ENCODE measurements at regions not wholly inside any gene's neighbourhood (a gene's known extent, or its start where the extent isn't known, plus 50 kb on each side); places are given as distances from the start of the nearest gene placed in this dataset.

DNA sequence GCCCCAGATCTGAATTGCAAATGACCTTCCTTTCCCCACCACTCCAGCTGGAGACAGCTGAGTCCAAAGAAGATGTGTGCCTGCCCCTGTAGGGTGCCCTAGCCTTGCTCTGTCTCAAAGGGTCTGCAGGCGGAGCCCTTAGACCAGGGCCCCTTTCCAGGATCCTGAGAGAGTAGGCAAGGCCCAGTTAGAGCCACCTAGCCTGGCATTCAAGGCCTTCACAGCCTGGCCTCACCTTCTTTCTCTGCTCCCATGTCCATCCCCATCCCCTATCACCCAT, 66.6 kb upstream of the LHX1 start:
- Histone ChIP-seq H3K9me3 (ENCODE audit: insufficient read depth, low read length) (no peaks in the 10 kb centered on the region), H3K27me3 (ENCODE audit: insufficient read depth, insufficient read length) (no peaks in the 10 kb centered on the region), H3K4me3 (ENCODE audit: insufficient read length, low read depth) (no peak overlapping the region), H3K9ac (ENCODE audit: insufficient read length, low read depth) (no peak overlapping the region), H3K4me1 (ENCODE audit: insufficient read depth, insufficient read length) (peaks cover 9% of the 10 kb centered on the region), H3K36me3 (ENCODE audit: insufficient read depth, insufficient read length, low read length) (no peaks in the 10 kb centered on the region)
- DNase-seq (ENCODE audit: low read depth, low spot score) = no peak
- TF ChIP-seq SUZ12 (IDR thresholded peaks at IDR 0.05; ENCODE audit: extremely low read depth, insufficient read depth, insufficient read length) (no peak), YY1 (IDR thresholded peaks at IDR 0.05; ENCODE audit: insufficient read depth, insufficient read length) (no peak), ZNF274 (IDR thresholded peaks at IDR 0.05; ENCODE audit: low read depth, low read length) (no peak)

DNA sequence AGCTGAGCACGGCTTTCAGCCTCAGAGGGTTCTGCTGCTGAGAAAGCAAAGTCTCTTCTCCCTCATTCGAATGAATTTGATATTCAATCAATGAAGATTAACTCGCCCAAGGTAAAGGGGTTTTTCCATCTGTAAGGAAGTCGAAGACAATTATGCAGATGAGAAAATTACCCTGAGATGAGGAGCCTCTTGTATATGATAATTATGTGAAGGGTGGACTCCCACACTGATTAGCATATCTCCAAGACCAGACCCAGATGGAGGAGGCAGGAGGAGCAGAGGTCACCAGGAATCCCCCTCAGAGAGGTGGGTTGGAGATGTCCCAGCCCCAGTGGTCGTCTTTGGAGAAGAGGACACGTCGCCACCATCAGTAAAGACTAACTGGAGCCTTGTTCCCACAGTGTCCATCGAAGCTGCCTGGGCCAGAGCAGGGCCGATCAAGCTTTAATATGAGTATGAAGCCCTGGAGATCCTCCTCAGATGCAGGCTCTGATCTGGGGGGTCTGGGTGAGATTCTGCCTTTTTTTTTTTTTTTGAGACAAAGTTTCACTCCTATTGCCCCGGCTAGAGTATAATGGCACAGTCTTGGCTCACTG, 61.5 kb upstream of the LHX1 start:
- Histone ChIP-seq H3K4me3 (ENCODE audit: insufficient read length, low read depth) (no peak overlapping the region), H3K9me3 (ENCODE audit: insufficient read depth, low read length) (0 out of 2 replicates have a peak, but pooled peaks cover 2% of the 10 kb centered on the region), H3K4me1 (ENCODE audit: insufficient read depth, insufficient read length) (peaks cover 3% of the 10 kb centered on the region), H3K9ac (ENCODE audit: insufficient read length, low read depth) (no peak overlapping the region), H3K36me3 (ENCODE audit: insufficient read depth, insufficient read length, low read length) (no peaks in the 10 kb centered on the region), H3K27me3 (ENCODE audit: insufficient read depth, insufficient read length) (no peaks in the 10 kb centered on the region)
- no peak for TF ChIP-seq YY1 (IDR thresholded peaks at IDR 0.05; ENCODE audit: insufficient read depth, insufficient read length)
- no peak for TF ChIP-seq SUZ12 (IDR thresholded peaks at IDR 0.05; ENCODE audit: extremely low read depth, insufficient read depth, insufficient read length)
- TF ChIP-seq ZNF274 (IDR thresholded peaks at IDR 0.05; ENCODE audit: low read depth, low read length) = no peak
- DNase-seq (ENCODE audit: low read depth, low spot score) = no peak

DNA sequence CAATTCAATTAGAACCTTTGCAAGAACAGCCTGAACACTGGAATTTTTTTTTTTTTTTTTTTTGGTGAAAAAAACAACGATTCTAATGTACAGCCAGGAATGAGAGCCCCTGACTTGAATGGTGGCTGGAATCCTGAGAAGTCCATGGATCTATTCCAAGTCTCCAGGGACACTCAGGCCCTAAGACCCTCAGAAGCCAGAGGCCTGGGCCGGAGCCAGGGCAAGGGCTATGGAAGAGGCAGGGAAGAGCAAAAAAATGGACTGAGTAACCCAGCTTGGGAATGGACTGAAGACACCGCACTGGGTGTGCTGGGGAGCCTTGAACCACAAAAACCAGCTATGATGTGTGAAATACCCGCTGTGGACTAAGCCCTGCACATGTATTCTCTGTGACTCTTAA, 60.3 kb upstream of the LHX1 start:
- TF ChIP-seq ZNF274 (IDR thresholded peaks at IDR 0.05; ENCODE audit: low read depth, low read length) = no peak
- TF ChIP-seq SUZ12 (IDR thresholded peaks at IDR 0.05; ENCODE audit: extremely low read depth, insufficient read depth, insufficient read length) = no peak
- TF ChIP-seq YY1 (IDR thresholded peaks at IDR 0.05; ENCODE audit: insufficient read depth, insufficient read length) = no peak
- Histone ChIP-seq H3K9me3 (ENCODE audit: insufficient read depth, low read length) (peaks cover 13% of the 10 kb centered on the region; the same call in 1 of the 2 replicates), H3K4me1 (ENCODE audit: insufficient read depth, insufficient read length) (peaks cover 3% of the 10 kb centered on the region), H3K9ac (ENCODE audit: insufficient read length, low read depth) (no peak overlapping the region), H3K4me3 (ENCODE audit: insufficient read length, low read depth) (no peak overlapping the region), H3K36me3 (ENCODE audit: insufficient read depth, insufficient read length, low read length) (no peaks in the 10 kb centered on the region), H3K27me3 (ENCODE audit: insufficient read depth, insufficient read length) (no peaks in the 10 kb centered on the region)
- DNase-seq (ENCODE audit: low read depth, low spot score) = no peak

DNA sequence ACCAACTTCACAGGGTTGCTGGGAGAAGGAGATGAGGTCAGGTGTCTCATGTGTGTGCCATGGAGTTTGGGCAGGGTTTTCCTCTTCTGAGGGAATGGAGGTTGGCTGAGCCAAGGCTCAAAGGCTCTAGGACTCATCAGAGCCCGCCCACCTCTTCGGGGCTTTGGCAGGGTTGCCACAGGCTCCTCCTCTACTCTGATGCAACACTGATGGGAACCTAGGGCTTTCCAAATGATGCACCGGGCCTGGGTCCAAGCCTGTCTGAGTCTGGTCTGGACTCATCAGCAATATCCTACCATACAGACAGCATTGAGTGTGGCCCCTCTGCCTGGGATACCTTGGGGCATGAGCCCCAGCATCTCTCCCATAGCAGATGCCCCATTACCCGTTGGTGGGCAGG, 59.5 kb upstream of the LHX1 start:
- H3K9me3 ChIP-seq (ENCODE audit: insufficient read depth, low read length) = peaks cover 14% of the 10 kb centered on the region; the same call in 1 of the 2 replicates
- DNase-seq (ENCODE audit: low read depth, low spot score) = no peak
- H3K4me3 ChIP-seq (ENCODE audit: insufficient read length, low read depth) = no peak overlapping the region
- no peak for TF ChIP-seq YY1 (IDR thresholded peaks at IDR 0.05; ENCODE audit: insufficient read depth, insufficient read length)
- no peak for TF ChIP-seq SUZ12 (IDR thresholded peaks at IDR 0.05; ENCODE audit: extremely low read depth, insufficient read depth, insufficient read length)
- TF ChIP-seq ZNF274 (IDR thresholded peaks at IDR 0.05; ENCODE audit: low read depth, low read length) = no peak
- no peaks in the 10 kb centered on the region for H3K36me3 ChIP-seq (ENCODE audit: insufficient read depth, insufficient read length, low read length)
- no peak overlapping the region for H3K9ac ChIP-seq (ENCODE audit: insufficient read length, low read depth)
- peaks cover 3% of the 10 kb centered on the region for H3K4me1 ChIP-seq (ENCODE audit: insufficient read depth, insufficient read length)
- no peaks in the 10 kb centered on the region for H3K27me3 ChIP-seq (ENCODE audit: insufficient read depth, insufficient read length)

DNA sequence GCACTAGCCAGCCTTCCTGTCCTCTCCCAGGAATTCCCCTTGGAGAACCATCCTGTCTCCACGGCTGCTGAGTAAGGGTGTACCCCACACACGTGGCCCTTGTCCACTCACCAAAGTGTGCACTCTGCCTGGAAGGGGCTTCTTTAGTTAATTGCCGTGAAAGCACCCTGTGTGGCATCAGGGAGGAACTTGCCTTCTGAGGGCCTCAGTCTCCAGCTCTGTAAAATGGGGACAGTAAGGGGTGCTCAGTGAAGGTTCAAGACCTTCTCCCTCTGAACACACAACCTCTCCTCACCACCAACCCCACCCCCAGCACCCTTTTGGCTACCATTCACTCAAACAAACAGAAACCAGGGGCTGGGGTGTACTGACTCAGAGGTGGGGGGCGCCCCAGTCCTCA, 59.1 kb upstream of the LHX1 start:
- H3K36me3 ChIP-seq (ENCODE audit: insufficient read depth, insufficient read length, low read length) = no peaks in the 10 kb centered on the region
- TF ChIP-seq YY1 (IDR thresholded peaks at IDR 0.05; ENCODE audit: insufficient read depth, insufficient read length) (no peak), SUZ12 (IDR thresholded peaks at IDR 0.05; ENCODE audit: extremely low read depth, insufficient read depth, insufficient read length) (no peak), ZNF274 (IDR thresholded peaks at IDR 0.05; ENCODE audit: low read depth, low read length) (no peak)
- peaks cover 3% of the 10 kb centered on the region for H3K4me1 ChIP-seq (ENCODE audit: insufficient read depth, insufficient read length)
- DNase-seq (ENCODE audit: low read depth, low spot score) = no peak
- no peak overlapping the region for H3K9ac ChIP-seq (ENCODE audit: insufficient read length, low read depth)
- peaks cover 14% of the 10 kb centered on the region; the same call in 1 of the 2 replicates for H3K9me3 ChIP-seq (ENCODE audit: insufficient read depth, low read length)
- no peak overlapping the region for H3K4me3 ChIP-seq (ENCODE audit: insufficient read length, low read depth)
- no peaks in the 10 kb centered on the region for H3K27me3 ChIP-seq (ENCODE audit: insufficient read depth, insufficient read length)

DNA sequence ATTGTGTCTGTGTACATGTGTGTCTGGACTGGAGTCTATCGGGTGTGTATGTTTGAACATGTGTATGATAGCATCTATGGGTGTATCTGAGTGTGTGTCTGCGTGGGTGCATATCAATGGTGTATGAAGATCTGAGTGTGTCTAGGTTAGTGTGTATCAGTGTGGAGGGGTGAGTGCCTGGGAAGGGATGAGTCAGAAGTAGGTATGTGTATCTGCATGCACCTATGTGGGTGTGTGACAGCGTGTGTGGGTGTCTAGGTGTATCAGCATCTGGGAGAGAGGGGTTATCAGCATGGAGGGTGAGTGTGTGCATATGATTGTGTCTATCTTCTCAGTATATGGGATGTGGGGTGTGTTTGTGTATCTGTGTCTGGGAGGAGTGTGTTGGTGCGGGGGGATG, 58.2 kb upstream of the LHX1 start:
- Histone ChIP-seq H3K9ac (ENCODE audit: insufficient read length, low read depth) (no peak overlapping the region), H3K9me3 (ENCODE audit: insufficient read depth, low read length) (peaks cover 14% of the 10 kb centered on the region; the same call in 1 of the 2 replicates), H3K36me3 (ENCODE audit: insufficient read depth, insufficient read length, low read length) (no peaks in the 10 kb centered on the region), H3K27me3 (ENCODE audit: insufficient read depth, insufficient read length) (no peaks in the 10 kb centered on the region), H3K4me1 (ENCODE audit: insufficient read depth, insufficient read length) (peaks cover 3% of the 10 kb centered on the region), H3K4me3 (ENCODE audit: insufficient read length, low read depth) (no peak overlapping the region)
- DNase-seq (ENCODE audit: low read depth, low spot score) = no peak
- TF ChIP-seq YY1 (IDR thresholded peaks at IDR 0.05; ENCODE audit: insufficient read depth, insufficient read length) (no peak), ZNF274 (IDR thresholded peaks at IDR 0.05; ENCODE audit: low read depth, low read length) (no peak), SUZ12 (IDR thresholded peaks at IDR 0.05; ENCODE audit: extremely low read depth, insufficient read depth, insufficient read length) (no peak)

DNA sequence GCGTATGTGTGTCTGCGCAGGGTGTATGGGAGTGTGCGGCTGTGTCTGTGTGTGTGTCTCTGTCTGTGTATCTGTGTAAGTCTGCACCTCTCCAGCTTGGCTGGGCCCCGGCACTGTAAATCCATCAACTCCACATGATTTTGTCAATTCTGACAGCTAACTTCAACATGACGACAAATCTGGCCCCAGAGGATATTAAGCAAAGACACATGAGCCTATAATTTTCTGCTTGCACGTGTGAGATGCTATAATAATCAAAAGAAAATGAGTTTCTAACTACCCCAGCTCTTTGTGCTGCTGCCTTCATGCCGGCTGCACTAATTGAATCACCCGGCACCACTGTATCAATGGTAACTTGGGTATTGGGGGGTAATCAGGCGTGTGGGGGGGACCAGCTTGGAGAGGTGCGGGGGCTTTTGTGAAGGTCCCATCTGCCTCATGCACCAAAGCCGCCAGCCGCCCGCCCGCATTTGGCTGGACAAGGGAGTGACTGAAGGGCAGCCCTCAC, 57.6 kb upstream of the LHX1 start:
- no peaks in the 10 kb centered on the region for H3K27me3 ChIP-seq (ENCODE audit: insufficient read depth, insufficient read length)
- H3K9ac ChIP-seq (ENCODE audit: insufficient read length, low read depth) = no peak overlapping the region
- no peak overlapping the region for H3K4me3 ChIP-seq (ENCODE audit: insufficient read length, low read depth)
- H3K9me3 ChIP-seq (ENCODE audit: insufficient read depth, low read length) = peaks cover 14% of the 10 kb centered on the region; the same call in 1 of the 2 replicates
- H3K36me3 ChIP-seq (ENCODE audit: insufficient read depth, insufficient read length, low read length) = no peaks in the 10 kb centered on the region
- peaks cover 3% of the 10 kb centered on the region for H3K4me1 ChIP-seq (ENCODE audit: insufficient read depth, insufficient read length)
- DNase-seq (ENCODE audit: low read depth, low spot score) = no peak
- TF ChIP-seq ZNF274 (IDR thresholded peaks at IDR 0.05; ENCODE audit: low read depth, low read length) (no peak), YY1 (IDR thresholded peaks at IDR 0.05; ENCODE audit: insufficient read depth, insufficient read length) (no peak), SUZ12 (IDR thresholded peaks at IDR 0.05; ENCODE audit: extremely low read depth, insufficient read depth, insufficient read length) (no peak)

All from NT2/D1 (cell line).